WTC11 (cell line): ENCODE measurements at regions not wholly inside any gene's neighbourhood (a gene's known extent, or its start where the extent isn't known, plus 50 kb on each side); places are given as distances from the start of the nearest gene placed in this dataset.

Experiments
- ATAC-seq: fragments of 200-7000 bp; cut with Tn5 transposase; 2 replicates; pipeline ENCODE4 v1.10.0; 2021; ENCODE audit warnings: mild to moderate bottlenecking, moderate library complexity
- CTCF ChIA-PET: fragments of 300-600 bp; sonication (Branson Sonifier 250); formaldehyde crosslinking; loops from one replicate; lab custom pipeline; 2021; ENCODE audit warnings: antibody characterized with exemption; lab: Charles Lee
- POLR2A ChIA-PET: fragments of 350-600 bp; sonication (Branson Sonifier 250); formaldehyde crosslinking; loops from one replicate; lab custom pipeline; 2021; ENCODE audit warnings: antibody characterized with exemption; lab: Charles Lee
- DNase-seq: peaks from one replicate; pipeline ENCODE4 v3.0.0; 2021; ENCODE audit warnings: low spot score
- H3K27ac Mint-ChIP-seq: 2 replicates; pipeline ENCODE4 v1.8.0; 2021; ENCODE audit warnings: mixed read lengths
- H3K27me3 Mint-ChIP-seq: 2 replicates; pipeline ENCODE4 v1.8.0; 2021; ENCODE audit warnings: low read depth, mild to moderate bottlenecking, moderate library complexity, mixed read lengths
- H3K36me3 Mint-ChIP-seq: 2 replicates; pipeline ENCODE4 v1.8.0; 2021; ENCODE audit warnings: mixed read lengths
- H3K4me1 Mint-ChIP-seq: 2 replicates; pipeline ENCODE4 v1.8.0; 2022; ENCODE audit warnings: mixed read lengths
- H3K4me3 Mint-ChIP-seq: 2 replicates; pipeline ENCODE4 v1.8.0; 2021; ENCODE audit warnings: mild to moderate bottlenecking, moderate library complexity, mixed read lengths
- H3K9me3 Mint-ChIP-seq: 2 replicates; pipeline ENCODE4 v1.8.0; 2021; ENCODE audit warnings: mixed read lengths
- CREB1 ChIP-seq: sonication (generic); formaldehyde crosslinking; IDR thresholded peaks from 2 replicates; pipeline ENCODE4 v1.8.0; 2023; ENCODE audit warnings: mild to moderate bottlenecking, missing genetic modification reagents
- CREM ChIP-seq: sonication (generic); formaldehyde crosslinking; IDR thresholded peaks from 2 replicates; pipeline ENCODE4 v1.8.1; 2022; ENCODE audit warnings: mild to moderate bottlenecking, missing genetic modification reagents, moderate library complexity
- E2F4 ChIP-seq: sonication (generic); formaldehyde crosslinking; IDR thresholded peaks from 2 replicates; pipeline ENCODE4 v1.8.1; 2022; ENCODE audit warnings: low read depth, mild to moderate bottlenecking, moderate library complexity, missing genetic modification reagents, borderline replicate concordance
- ERG ChIP-seq: fragments of 250-450 bp; sonication (Bioruptor Pico); IDR thresholded peaks from 2 replicates; pipeline ENCODE4 v1.8.0; 2021; ENCODE audit warnings: mild to moderate bottlenecking
- ESRRA ChIP-seq: sonication (generic); formaldehyde crosslinking; IDR thresholded peaks from 2 replicates; pipeline ENCODE4 v1.8.1; 2022; ENCODE audit warnings: mild to moderate bottlenecking, missing genetic modification reagents, borderline replicate concordance
- FOXK1 ChIP-seq: sonication (generic); formaldehyde crosslinking; IDR thresholded peaks from 2 replicates; pipeline ENCODE4 v1.8.0; 2022; ENCODE audit warnings: mild to moderate bottlenecking, moderate library complexity, missing genetic modification reagents
- GABPB1 ChIP-seq: sonication (generic); formaldehyde crosslinking; IDR thresholded peaks from 2 replicates; pipeline ENCODE4 v1.8.1; 2023; ENCODE audit warnings: mild to moderate bottlenecking, missing genetic modification reagents
- GTF2I ChIP-seq: fragments of 250-450 bp; sonication (Bioruptor Pico); conservative IDR thresholded peaks from 2 replicates; pipeline ENCODE4 v1.4.0; 2021; ENCODE audit warnings: mild to moderate bottlenecking
- JAZF1 ChIP-seq: fragments of 250-450 bp; sonication (Bioruptor Pico); IDR thresholded peaks from 2 replicates; pipeline ENCODE4 v1.9.0; 2021; ENCODE audit warnings: moderate library complexity, mild to moderate bottlenecking, inconsistent platforms
- NFE2L1 ChIP-seq: sonication (generic); formaldehyde crosslinking; IDR thresholded peaks from 2 replicates; pipeline ENCODE4 v1.8.1; 2023; ENCODE audit warnings: missing genetic modification reagents
- NR3C1 ChIP-seq: sonication (generic); formaldehyde crosslinking; conservative IDR thresholded peaks from 2 replicates; pipeline ENCODE4 v1.8.1; 2023; ENCODE audit warnings: low read depth, mild to moderate bottlenecking, missing genetic modification reagents
- RELA ChIP-seq: sonication (generic); formaldehyde crosslinking; IDR thresholded peaks from 2 replicates; pipeline ENCODE4 v1.8.1; 2022; ENCODE audit warnings: missing genetic modification reagents, mild to moderate bottlenecking, borderline replicate concordance
- RORB ChIP-seq: fragments of 250-450 bp; sonication (Bioruptor Pico); IDR thresholded peaks from 2 replicates; pipeline ENCODE4 v1.9.0; 2021; ENCODE audit warnings: mild to moderate bottlenecking
- TCF7 ChIP-seq: sonication (generic); formaldehyde crosslinking; IDR thresholded peaks from 2 replicates; pipeline ENCODE4 v1.8.0; 2022; ENCODE audit warnings: mild to moderate bottlenecking, low read depth, missing genetic modification reagents, moderate library complexity
- TEAD4 ChIP-seq: sonication (generic); formaldehyde crosslinking; IDR thresholded peaks from 2 replicates; pipeline ENCODE4 v1.8.0; 2022; ENCODE audit warnings: mild to moderate bottlenecking, missing genetic modification reagents
- ZNF121 ChIP-seq: sonication (generic); formaldehyde crosslinking; IDR thresholded peaks from 2 replicates; pipeline ENCODE4 v1.8.0; 2023; ENCODE audit warnings: missing genetic modification reagents
- ZNF263 ChIP-seq: sonication (generic); formaldehyde crosslinking; IDR thresholded peaks from 2 replicates; pipeline ENCODE4 v1.8.1; 2022; ENCODE audit warnings: low read depth, mild to moderate bottlenecking, moderate library complexity, missing genetic modification reagents
- ZNF317 ChIP-seq: sonication (generic); formaldehyde crosslinking; IDR thresholded peaks from 2 replicates; pipeline ENCODE4 v1.8.1; 2023; ENCODE audit warnings: low read depth, mild to moderate bottlenecking, moderate library complexity, missing genetic modification reagents, borderline replicate concordance
- ZSCAN18 ChIP-seq: fragments of 250-450 bp; sonication (Bioruptor Pico); IDR thresholded peaks from 2 replicates; pipeline ENCODE4 v2.1.2; 2022; ENCODE audit warnings: mild to moderate bottlenecking, moderate library complexity
- TF ChIP-seq, protein P1 (sequence below): sonication (generic); formaldehyde crosslinking; IDR thresholded peaks from 2 replicates; pipeline ENCODE4 v1.8.1; 2023; ENCODE audit warnings: mild to moderate bottlenecking, missing genetic modification reagents, moderate library complexity
- TF ChIP-seq, protein P2 (sequence below): sonication (generic); formaldehyde crosslinking; conservative IDR thresholded peaks from 2 replicates; pipeline ENCODE4 v1.8.1; 2023; ENCODE audit warnings: mild to moderate bottlenecking, low read depth, missing genetic modification reagents, moderate library complexity
- TF ChIP-seq, protein P3 (sequence below): sonication (generic); formaldehyde crosslinking; conservative IDR thresholded peaks from 2 replicates; pipeline ENCODE4 v1.8.1; 2022; ENCODE audit warnings: mild to moderate bottlenecking, missing genetic modification reagents
- TF ChIP-seq, protein P4 (sequence below): fragments of 250-450 bp; sonication (Bioruptor Pico); IDR thresholded peaks from 2 replicates; pipeline ENCODE4 v1.9.0; 2021; ENCODE audit warnings: mild to moderate bottlenecking

GRCh38 chr6:4370066-4370465, 234.7 kb upstream of the ECI2 start:
- no peak for TF ChIP-seq E2F4
- TF ChIP-seq FOXK1 (CRISPR knock-in tag), result no peak
- no peak for TF ChIP-seq GABPB1
- TF ChIP-seq, protein P1, sequence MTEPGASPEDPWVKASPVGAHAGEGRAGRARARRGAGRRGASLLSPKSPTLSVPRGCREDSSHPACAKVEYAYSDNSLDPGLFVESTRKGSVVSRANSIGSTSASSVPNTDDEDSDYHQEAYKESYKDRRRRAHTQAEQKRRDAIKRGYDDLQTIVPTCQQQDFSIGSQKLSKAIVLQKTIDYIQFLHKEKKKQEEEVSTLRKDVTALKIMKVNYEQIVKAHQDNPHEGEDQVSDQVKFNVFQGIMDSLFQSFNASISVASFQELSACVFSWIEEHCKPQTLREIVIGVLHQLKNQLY (CRISPR knock-in tag), result no peak
- TF ChIP-seq ZSCAN18 (CRISPR knock-in tag), result no peak
- no peak for TF ChIP-seq RORB (CRISPR knock-in tag)
- TF ChIP-seq ZNF121 (CRISPR knock-in tag), result no peak
- no peak for TF ChIP-seq TCF7 (CRISPR knock-in tag)
- TF ChIP-seq RELA, result no peak
- TF ChIP-seq ESRRA (CRISPR knock-in tag), result no peak
- no peak for TF ChIP-seq NFE2L1 (CRISPR knock-in tag)
- no peak for TF ChIP-seq NR3C1 (CRISPR knock-in tag)
- no peak for TF ChIP-seq CREB1 (CRISPR knock-in tag)
- TF ChIP-seq, protein P2, sequence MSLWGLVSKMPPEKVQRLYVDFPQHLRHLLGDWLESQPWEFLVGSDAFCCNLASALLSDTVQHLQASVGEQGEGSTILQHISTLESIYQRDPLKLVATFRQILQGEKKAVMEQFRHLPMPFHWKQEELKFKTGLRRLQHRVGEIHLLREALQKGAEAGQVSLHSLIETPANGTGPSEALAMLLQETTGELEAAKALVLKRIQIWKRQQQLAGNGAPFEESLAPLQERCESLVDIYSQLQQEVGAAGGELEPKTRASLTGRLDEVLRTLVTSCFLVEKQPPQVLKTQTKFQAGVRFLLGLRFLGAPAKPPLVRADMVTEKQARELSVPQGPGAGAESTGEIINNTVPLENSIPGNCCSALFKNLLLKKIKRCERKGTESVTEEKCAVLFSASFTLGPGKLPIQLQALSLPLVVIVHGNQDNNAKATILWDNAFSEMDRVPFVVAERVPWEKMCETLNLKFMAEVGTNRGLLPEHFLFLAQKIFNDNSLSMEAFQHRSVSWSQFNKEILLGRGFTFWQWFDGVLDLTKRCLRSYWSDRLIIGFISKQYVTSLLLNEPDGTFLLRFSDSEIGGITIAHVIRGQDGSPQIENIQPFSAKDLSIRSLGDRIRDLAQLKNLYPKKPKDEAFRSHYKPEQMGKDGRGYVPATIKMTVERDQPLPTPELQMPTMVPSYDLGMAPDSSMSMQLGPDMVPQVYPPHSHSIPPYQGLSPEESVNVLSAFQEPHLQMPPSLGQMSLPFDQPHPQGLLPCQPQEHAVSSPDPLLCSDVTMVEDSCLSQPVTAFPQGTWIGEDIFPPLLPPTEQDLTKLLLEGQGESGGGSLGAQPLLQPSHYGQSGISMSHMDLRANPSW (CRISPR knock-in tag), result no peak
- no peak for TF ChIP-seq ZNF317 (CRISPR knock-in tag)
- CTCF ChIA-PET, result no interaction called here
- POLR2A ChIA-PET, result no interaction called here
- H3K36me3 Mint-ChIP-seq, result no peaks in the 10 kb centered on the region
- DNase-seq (no peak), ATAC-seq (no peak)
- H3K9me3 Mint-ChIP-seq, result peaks cover 11% of the 10 kb centered on the region; the same call in 1 of the 2 replicates
- peaks cover 6% of the 10 kb centered on the region for H3K27me3 Mint-ChIP-seq
- no peak overlapping the region for H3K4me3 Mint-ChIP-seq
- no peak overlapping the region for H3K27ac Mint-ChIP-seq
- no peaks in the 10 kb centered on the region for H3K4me1 Mint-ChIP-seq

- Mint-ChIP-seq H3K27ac (no peak overlapping the region), H3K27me3 (peaks cover 6% of the 10 kb centered on the region), H3K4me3 (no peak overlapping the region), H3K4me1 (no peaks in the 10 kb centered on the region; the same call in 1 of the 2 replicates), H3K36me3 (no peaks in the 10 kb centered on the region), H3K9me3 (peaks cover 11% of the 10 kb centered on the region; the same call in 1 of the 2 replicates)
- ChIA-PET POLR2A (no interaction called here), CTCF (no interaction called here)
- DNase-seq (no peak), ATAC-seq (no peak)
- TF ChIP-seq E2F4 (no peak), ERG (CRISPR knock-in tag) (no peak), ZNF263 (no peak), CREM (CRISPR knock-in tag) (no peak), ESRRA (CRISPR knock-in tag) (no peak), TEAD4 (CRISPR knock-in tag) (no peak), JAZF1 (CRISPR knock-in tag) (no peak), GTF2I (CRISPR knock-in tag) (no peak)
- TF ChIP-seq, protein P3, sequence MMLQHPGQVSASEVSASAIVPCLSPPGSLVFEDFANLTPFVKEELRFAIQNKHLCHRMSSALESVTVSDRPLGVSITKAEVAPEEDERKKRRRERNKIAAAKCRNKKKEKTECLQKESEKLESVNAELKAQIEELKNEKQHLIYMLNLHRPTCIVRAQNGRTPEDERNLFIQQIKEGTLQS, result no peak
- TF ChIP-seq, protein P4, sequence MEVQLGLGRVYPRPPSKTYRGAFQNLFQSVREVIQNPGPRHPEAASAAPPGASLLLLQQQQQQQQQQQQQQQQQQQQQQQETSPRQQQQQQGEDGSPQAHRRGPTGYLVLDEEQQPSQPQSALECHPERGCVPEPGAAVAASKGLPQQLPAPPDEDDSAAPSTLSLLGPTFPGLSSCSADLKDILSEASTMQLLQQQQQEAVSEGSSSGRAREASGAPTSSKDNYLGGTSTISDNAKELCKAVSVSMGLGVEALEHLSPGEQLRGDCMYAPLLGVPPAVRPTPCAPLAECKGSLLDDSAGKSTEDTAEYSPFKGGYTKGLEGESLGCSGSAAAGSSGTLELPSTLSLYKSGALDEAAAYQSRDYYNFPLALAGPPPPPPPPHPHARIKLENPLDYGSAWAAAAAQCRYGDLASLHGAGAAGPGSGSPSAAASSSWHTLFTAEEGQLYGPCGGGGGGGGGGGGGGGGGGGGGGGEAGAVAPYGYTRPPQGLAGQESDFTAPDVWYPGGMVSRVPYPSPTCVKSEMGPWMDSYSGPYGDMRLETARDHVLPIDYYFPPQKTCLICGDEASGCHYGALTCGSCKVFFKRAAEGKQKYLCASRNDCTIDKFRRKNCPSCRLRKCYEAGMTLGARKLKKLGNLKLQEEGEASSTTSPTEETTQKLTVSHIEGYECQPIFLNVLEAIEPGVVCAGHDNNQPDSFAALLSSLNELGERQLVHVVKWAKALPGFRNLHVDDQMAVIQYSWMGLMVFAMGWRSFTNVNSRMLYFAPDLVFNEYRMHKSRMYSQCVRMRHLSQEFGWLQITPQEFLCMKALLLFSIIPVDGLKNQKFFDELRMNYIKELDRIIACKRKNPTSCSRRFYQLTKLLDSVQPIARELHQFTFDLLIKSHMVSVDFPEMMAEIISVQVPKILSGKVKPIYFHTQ, result no peak
Measured at GRCh38 chr6:4369616-4370015, 234.2 kb upstream of the ECI2 start.
